M059J (cell line): ENCODE measurements at regions not wholly inside any gene's neighbourhood (a gene's known extent, or its start where the extent isn't known, plus 50 kb on each side); places are given as distances from the start of the nearest gene placed in this dataset.
A peak's percentile ranks its signal among the peaks of the same experiment; 100 is the strongest.
"Not testable (repeated sequence)": the region's sequence is repeated elsewhere in the genome, so short reads cannot be mapped to it uniquely, and the experiment has no call there.

Experiments
- DNase-seq: peaks from one replicate; pipeline ENCODE4 v3.0.0-alpha.2; 2012; ENCODE audit warnings: low read depth

- DNase-seq: no peak
These were observed 592.4 kb downstream of the SOX5 start for GRCh38 chr12:23356927-23357708.

- no peak for DNase-seq
These were observed 589.3 kb downstream of the SOX5 start for GRCh38 chr12:23359975-23360701.

- no peak for DNase-seq
These were observed 587.5 kb downstream of the SOX5 start for GRCh38 chr12:23361971-23362370.

- no peak for DNase-seq
These were observed 580.9 kb downstream of the SOX5 start for GRCh38 chr12:23368590-23368989.

- DNase-seq: no peak
These were observed 573.8 kb downstream of the SOX5 start for GRCh38 chr12:23375621-23376020.

GRCh38 chr12:23376238-23376637, 573.2 kb downstream of the SOX5 start:
- no peak for DNase-seq

- DNase-seq: no peak
These were observed 568.9 kb downstream of the SOX5 start for GRCh38 chr12:23380419-23381100.

- DNase-seq: not testable (repeated sequence)
These were observed 560.6 kb downstream of the SOX5 start for GRCh38 chr12:23388898-23389297.

GRCh38 chr12:23389315-23389714, 560.2 kb downstream of the SOX5 start:
- not testable (repeated sequence) for DNase-seq

GRCh38 chr12:23399402-23399933, 550.0 kb downstream of the SOX5 start:
- no peak for DNase-seq

- no peak for DNase-seq
These were observed 534.3 kb downstream of the SOX5 start for GRCh38 chr12:23415180-23415579.

- no peak for DNase-seq
These were observed 527.9 kb downstream of the SOX5 start for GRCh38 chr12:23421556-23421955.

GRCh38 chr12:23423097-23423687, 526.3 kb downstream of the SOX5 start:
- no peak for DNase-seq

GRCh38 chr12:23423796-23424195, 525.7 kb downstream of the SOX5 start:
- DNase-seq: no peak

GRCh38 chr12:23424685-23425084, 524.8 kb downstream of the SOX5 start:
- no peak for DNase-seq

- DNase-seq: no peak
These were observed 523.1 kb downstream of the SOX5 start for GRCh38 chr12:23426328-23426727.

- no peak for DNase-seq
These were observed 520.7 kb downstream of the SOX5 start for GRCh38 chr12:23428758-23429157.

GRCh38 chr12:23431006-23431405, 518.5 kb downstream of the SOX5 start:
- peak; percentile 40 for DNase-seq

- DNase-seq: no peak
These were observed 516.3 kb downstream of the SOX5 start for GRCh38 chr12:23433121-23433520.

- DNase-seq: no peak
These were observed 515.3 kb downstream of the SOX5 start for GRCh38 chr12:23434154-23434553.

- no peak for DNase-seq
These were observed 502.7 kb downstream of the SOX5 start for GRCh38 chr12:23446746-23447145.

- DNase-seq: no peak
These were observed 498.7 kb downstream of the SOX5 start for GRCh38 chr12:23450810-23451209.
